Skeletal muscle satellite cell (primary cell): ENCODE measurements at regions not wholly inside any gene's neighbourhood (a gene's known extent, or its start where the extent isn't known, plus 50 kb on each side); places are given as distances from the start of the nearest gene placed in this dataset.

Experiments
- H3K27me3 ChIP-seq: 2 replicates; pipeline ENCODE4 v1.7.0; 2013; ENCODE audit warnings: low read length; ENCODE audit not compliant: control insufficient read depth, insufficient read depth
- H3K36me3 ChIP-seq: 2 replicates; pipeline ENCODE4 v1.7.0; 2013; ENCODE audit warnings: mild to moderate bottlenecking, control low read depth, low read length; ENCODE audit not compliant: insufficient read depth
- H3K4me1 ChIP-seq: 2 replicates; pipeline ENCODE4 v1.7.0; 2013; ENCODE audit warnings: low read length; ENCODE audit not compliant: control insufficient read depth, insufficient read depth
- H3K4me2 ChIP-seq: 2 replicates; pipeline ENCODE4 v1.7.0; 2013; ENCODE audit warnings: mild to moderate bottlenecking, low read length
- H3K4me3 ChIP-seq: 2 replicates; pipeline ENCODE4 v1.7.0; 2013; ENCODE audit warnings: low read length
- H3K9ac ChIP-seq: 2 replicates; pipeline ENCODE4 v1.7.0; 2013; ENCODE audit warnings: mild to moderate bottlenecking, low read depth, low read length, moderate library complexity
- H3K9me3 ChIP-seq: replicated peaks from 2 replicates; pipeline ENCODE4 v1.7.0; 2013; ENCODE audit warnings: mild to moderate bottlenecking, control low read depth, low read length

DNA sequence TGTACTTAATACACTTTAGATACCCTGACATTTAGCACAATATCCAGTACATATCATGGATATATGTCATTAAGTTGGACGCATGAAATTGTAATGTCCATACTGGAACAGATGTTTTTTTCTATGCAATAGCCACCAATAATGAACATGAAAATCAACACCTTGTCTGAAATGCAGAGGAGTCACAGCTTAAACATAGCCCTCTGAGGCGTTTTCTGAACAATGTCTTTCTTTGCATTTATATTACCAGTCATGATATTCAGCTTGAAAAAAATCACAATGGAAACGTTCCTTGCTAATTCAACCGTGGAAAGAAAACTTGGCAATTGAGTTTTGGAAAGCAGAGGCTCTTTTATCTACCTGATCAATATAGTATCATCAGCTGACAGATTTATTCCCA lies 86.7 kb upstream of the COL11A1 start:
- Histone ChIP-seq H3K4me2 (no peak overlapping the region), H3K4me1 (peaks cover 5% of the 10 kb centered on the region), H3K9me3 (no peaks in the 10 kb centered on the region), H3K27me3 (no peaks in the 10 kb centered on the region), H3K4me3 (no peak overlapping the region), H3K36me3 (no peaks in the 10 kb centered on the region), H3K9ac (no peak overlapping the region)

DNA sequence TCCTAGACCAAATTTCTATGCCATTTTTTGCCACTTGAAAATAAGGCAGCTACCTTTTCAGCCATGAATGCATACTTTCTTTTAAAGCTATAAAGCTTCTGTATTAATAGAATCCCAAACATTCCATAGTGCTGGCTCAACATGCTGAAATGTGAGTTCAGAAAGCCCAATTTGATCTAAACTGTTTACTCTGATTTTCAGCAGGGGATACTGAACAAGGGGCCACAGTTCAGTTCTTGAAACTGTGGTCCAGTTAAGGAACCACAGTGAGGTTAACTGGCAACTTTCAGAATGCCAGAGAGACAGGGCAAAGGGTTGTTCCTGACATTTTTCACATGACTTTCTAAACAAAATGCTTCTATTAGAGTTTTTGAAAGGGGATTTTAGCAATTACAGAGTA lies 85.7 kb upstream of the COL11A1 start:
- Histone ChIP-seq H3K4me3 (no peak overlapping the region), H3K9ac (no peak overlapping the region), H3K9me3 (no peaks in the 10 kb centered on the region), H3K27me3 (no peaks in the 10 kb centered on the region), H3K4me2 (no peak overlapping the region), H3K4me1 (peaks cover 5% of the 10 kb centered on the region), H3K36me3 (no peaks in the 10 kb centered on the region)

DNA sequence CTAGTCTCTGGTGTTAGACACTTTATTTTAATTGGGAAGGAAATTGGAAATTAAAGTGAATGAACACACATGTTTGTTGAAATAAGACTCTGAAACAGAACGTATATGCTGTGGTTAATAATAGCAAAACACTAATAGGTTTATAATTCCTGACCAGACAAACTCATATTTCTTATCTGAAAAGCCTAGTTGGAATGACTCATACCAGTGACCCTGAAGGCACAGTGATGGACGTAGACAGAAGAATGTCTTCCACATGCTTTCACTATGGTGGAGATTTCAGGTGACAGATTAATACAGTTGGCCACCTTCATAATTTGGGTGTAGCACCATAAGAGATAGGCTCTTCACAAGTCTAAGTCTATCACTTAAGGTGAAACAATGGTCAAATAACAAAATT lies 83.0 kb upstream of the COL11A1 start:
- no peak overlapping the region for H3K4me2 ChIP-seq

DNA sequence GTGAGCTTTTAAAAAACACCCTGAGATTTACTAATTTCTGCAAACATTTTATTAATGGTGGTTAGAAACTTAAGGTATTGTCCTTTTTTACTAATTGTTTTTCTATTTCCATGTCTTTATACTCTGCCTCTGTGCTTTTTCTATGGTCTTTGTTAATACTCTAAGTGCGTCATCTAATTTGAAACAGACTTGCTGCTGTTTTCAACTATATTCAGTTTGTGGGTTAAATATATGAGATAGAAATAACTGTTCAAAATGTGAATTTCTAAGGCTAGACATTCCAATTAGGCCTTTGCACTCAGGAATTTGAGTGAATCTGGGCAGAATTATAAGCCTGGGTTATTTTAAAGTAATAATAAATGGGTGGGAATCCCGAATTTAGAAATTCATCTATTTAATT lies 82.4 kb upstream of the COL11A1 start:
- Histone ChIP-seq H3K9me3 (no peaks in the 10 kb centered on the region), H3K9ac (no peak overlapping the region), H3K4me2 (no peak overlapping the region), H3K36me3 (no peaks in the 10 kb centered on the region), H3K4me1 (peaks cover 5% of the 10 kb centered on the region), H3K27me3 (no peaks in the 10 kb centered on the region), H3K4me3 (no peak overlapping the region)

More for the DNA sequence above, 83.0 kb upstream of the COL11A1 start:
- Histone ChIP-seq H3K4me1 (peaks cover 5% of the 10 kb centered on the region), H3K36me3 (no peaks in the 10 kb centered on the region), H3K9ac (no peak overlapping the region), H3K27me3 (no peaks in the 10 kb centered on the region), H3K9me3 (no peaks in the 10 kb centered on the region), H3K4me3 (no peak overlapping the region)

DNA sequence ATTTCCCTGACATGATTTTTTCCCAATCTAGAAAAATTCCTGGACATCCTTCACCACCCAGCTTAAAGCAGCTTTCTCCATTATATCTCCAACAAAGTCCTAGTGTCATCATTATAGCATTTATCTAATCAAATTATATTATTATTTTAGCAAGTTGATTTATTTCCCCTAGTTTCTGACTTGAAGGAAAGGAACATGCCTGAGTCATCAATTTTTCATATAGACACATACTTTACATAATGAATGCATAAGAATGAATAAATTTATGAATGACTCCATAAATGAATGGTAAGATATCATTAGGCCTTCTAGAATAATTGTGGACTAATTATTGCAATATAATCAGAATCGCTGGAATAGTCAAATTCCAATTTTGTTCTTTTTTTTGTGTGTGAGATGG lies 79.4 kb upstream of the COL11A1 start:
- no peak overlapping the region for H3K4me2 ChIP-seq
- no peaks in the 10 kb centered on the region for H3K4me1 ChIP-seq
- no peaks in the 10 kb centered on the region for H3K36me3 ChIP-seq
- no peaks in the 10 kb centered on the region for H3K27me3 ChIP-seq
- H3K9ac ChIP-seq = no peak overlapping the region
- no peaks in the 10 kb centered on the region for H3K9me3 ChIP-seq
- no peak overlapping the region for H3K4me3 ChIP-seq

DNA sequence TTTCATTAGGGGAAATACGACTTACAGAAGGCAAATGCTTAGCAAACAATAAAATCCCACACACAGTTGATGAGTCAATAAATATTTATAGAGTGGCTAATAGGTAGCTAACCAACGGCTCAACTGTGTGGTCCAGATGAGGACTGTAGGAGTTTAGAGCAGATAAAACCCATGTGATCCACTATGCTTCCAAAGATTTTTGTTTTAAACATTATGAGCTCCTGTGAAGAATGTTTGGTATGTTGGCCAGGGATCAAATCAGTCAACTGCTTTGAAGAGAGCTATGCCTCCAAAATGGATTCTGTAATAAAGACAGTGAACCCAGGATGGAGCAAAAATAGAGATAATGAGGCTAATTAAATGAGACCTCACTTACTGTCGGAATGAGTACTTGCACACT lies 72.3 kb upstream of the COL11A1 start:
- H3K27me3 ChIP-seq = no peaks in the 10 kb centered on the region
- no peaks in the 10 kb centered on the region for H3K36me3 ChIP-seq
- peaks cover 11% of the 10 kb centered on the region for H3K4me1 ChIP-seq
- no peak overlapping the region for H3K4me2 ChIP-seq
- no peak overlapping the region for H3K9ac ChIP-seq
- H3K9me3 ChIP-seq = no peaks in the 10 kb centered on the region
- H3K4me3 ChIP-seq = no peak overlapping the region

DNA sequence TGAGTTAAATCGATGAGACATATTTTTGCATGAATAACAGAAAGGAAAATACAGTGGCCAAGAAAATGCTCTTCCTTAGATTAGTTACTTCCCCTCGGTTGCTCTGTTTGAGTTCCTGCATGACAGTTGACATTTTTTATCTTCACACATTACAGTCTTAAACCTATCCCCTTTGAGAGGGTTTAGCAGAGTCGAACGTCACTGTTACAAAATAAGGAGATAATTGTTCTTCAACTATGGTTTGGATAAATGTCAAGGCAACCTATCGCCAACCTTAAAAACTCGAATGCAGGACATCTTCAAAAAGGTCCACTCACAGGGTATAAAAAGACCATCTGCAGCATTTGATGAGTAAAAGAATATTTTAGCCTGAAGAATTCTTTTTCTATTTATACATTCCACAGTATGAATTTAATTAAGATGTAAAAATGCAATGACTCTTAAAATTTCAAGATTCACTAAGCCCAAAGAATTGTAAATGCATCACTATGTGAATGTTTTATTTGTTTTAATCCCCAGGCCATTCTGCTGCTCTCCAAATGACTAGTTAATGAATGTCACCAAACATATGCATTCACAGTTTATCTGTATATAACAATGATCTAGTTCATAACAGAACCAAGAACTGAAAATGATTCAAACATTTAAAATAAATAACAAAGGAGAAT lies 68.9 kb upstream of the COL11A1 start:
- H3K9ac ChIP-seq = no peak overlapping the region
- H3K36me3 ChIP-seq = no peaks in the 10 kb centered on the region
- no peaks in the 10 kb centered on the region for H3K9me3 ChIP-seq
- peaks cover 11% of the 10 kb centered on the region for H3K4me1 ChIP-seq
- H3K27me3 ChIP-seq = no peaks in the 10 kb centered on the region
- no peak overlapping the region for H3K4me3 ChIP-seq
- no peak overlapping the region for H3K4me2 ChIP-seq

DNA sequence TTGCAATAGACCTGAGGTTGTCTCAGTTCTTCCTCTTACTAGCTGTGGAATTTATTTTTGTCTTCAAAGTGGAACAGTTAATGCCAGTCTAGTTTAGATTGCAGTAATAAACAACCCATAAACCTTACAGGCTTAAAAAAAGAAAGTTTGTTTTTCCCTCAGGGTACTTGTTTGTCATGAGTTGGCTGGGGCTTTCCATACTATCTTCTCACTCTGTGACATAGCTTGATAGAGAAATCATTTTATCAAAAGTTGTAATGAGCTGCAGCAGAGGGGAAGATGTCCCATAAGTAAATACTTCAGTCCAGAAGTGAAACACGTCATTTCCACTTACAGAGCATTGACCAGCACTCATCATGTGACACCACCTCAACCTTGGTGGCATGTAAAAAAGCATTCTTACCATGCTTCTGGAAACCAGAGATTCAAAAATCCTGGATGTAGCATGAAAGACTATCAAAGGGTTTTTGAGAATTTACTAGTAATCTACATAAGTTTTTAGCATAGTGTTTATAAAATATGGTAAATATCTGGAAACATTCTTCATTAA lies 62.8 kb upstream of the COL11A1 start:
- no peak overlapping the region for H3K9ac ChIP-seq
- H3K4me3 ChIP-seq = no peak overlapping the region
- H3K4me1 ChIP-seq = no peaks in the 10 kb centered on the region
- no peaks in the 10 kb centered on the region for H3K36me3 ChIP-seq
- no peak overlapping the region for H3K4me2 ChIP-seq
- no peaks in the 10 kb centered on the region for H3K27me3 ChIP-seq
- H3K9me3 ChIP-seq = no peaks in the 10 kb centered on the region

DNA sequence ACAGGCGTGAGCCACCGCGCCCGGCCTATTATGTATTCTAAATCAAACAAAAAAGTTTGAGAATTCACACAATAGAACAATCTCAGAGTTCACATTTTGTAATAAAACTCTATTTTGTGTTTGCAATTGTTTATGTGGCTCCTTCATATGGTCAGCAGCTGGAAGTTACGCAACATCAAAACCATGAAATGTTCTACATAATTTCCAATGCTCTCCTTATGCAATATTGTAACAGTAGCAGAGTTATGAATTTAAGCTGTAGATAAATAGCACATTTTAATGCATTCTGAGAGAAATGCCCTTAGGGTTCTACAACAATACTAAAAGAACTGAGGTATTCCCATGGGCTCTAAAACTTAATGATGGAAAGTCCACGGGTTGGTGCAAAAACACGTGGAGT lies 62.3 kb upstream of the COL11A1 start:
- Histone ChIP-seq H3K4me3 (no peak overlapping the region), H3K36me3 (no peaks in the 10 kb centered on the region), H3K9me3 (no peaks in the 10 kb centered on the region), H3K27me3 (no peaks in the 10 kb centered on the region), H3K4me1 (no peaks in the 10 kb centered on the region), H3K9ac (no peak overlapping the region), H3K4me2 (no peak overlapping the region)

DNA sequence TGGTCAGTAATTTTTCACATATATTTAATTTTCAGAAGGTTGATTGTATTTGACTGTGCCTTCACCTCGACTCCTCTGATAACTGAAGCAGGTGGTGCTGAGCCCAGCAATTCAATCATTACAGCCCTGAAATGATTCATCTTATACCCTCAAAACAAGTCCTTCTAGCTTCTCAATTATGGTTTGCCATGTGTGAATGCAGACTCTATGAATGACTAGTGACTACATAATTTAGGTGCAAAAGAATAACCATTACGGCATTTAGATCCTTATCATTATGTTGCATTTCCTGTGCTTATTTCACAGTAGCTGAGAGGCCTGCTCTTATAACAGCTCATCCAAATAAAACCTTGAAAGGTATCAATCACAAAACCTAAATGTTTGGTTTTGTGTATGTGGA lies 54.0 kb upstream of the COL11A1 start:
- Histone ChIP-seq H3K4me2 (no peak overlapping the region), H3K36me3 (no peaks in the 10 kb centered on the region), H3K27me3 (no peaks in the 10 kb centered on the region), H3K9ac (no peak overlapping the region), H3K9me3 (no peaks in the 10 kb centered on the region), H3K4me1 (no peaks in the 10 kb centered on the region), H3K4me3 (no peak overlapping the region)

DNA sequence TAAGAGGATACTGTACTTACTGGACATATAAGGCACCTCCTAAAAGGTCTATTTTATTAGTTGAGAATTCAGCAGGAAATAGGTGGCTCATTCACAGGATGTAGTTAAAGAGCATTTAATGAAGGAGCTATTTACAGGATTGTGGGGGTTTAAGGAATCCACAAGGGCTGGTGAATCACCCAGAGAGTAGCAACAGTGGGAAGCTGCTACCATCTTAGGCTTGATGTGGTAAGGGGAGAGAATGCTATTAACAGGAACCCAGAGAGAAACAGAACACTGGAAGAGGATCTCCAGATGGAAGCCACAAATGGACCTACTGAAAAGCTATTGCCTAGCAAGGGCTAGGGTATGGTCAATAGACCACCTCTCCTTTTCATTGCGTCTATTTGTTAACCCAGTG lies 52.0 kb upstream of the COL11A1 start:
- H3K9me3 ChIP-seq = no peaks in the 10 kb centered on the region
- H3K4me1 ChIP-seq = no peaks in the 10 kb centered on the region
- H3K36me3 ChIP-seq = no peaks in the 10 kb centered on the region
- no peak overlapping the region for H3K4me3 ChIP-seq
- no peaks in the 10 kb centered on the region for H3K27me3 ChIP-seq
- H3K9ac ChIP-seq = no peak overlapping the region
- H3K4me2 ChIP-seq = no peak overlapping the region
